Parathyroid adenoma (tissue), 2 donors: ENCODE measurements at regions not wholly inside any gene's neighbourhood (a gene's known extent, or its start where the extent isn't known, plus 50 kb on each side); places are given as distances from the start of the nearest gene placed in this dataset.

Experiments used
- H2AFZ ChIP-seq: fragments of 300-600 bp; sonication (generic); one replicate; pipeline ENCODE4 v1.7.0; 2017; ENCODE audit warnings: antibody characterized with exemption, mild to moderate bottlenecking
- H3K27ac ChIP-seq: fragments of 300-600 bp; sonication (generic); one replicate; pipeline ENCODE4 v1.7.0; 2017
- H3K27me3 ChIP-seq: fragments of 300-600 bp; sonication (generic); one replicate; pipeline ENCODE4 v1.7.0; 2017; ENCODE audit warnings: low read length; ENCODE audit not compliant: control insufficient read depth, insufficient read depth
- H3K36me3 ChIP-seq: fragments of 300-600 bp; sonication (generic); one replicate; pipeline ENCODE4 v1.7.0; 2017; ENCODE audit warnings: low read length; ENCODE audit not compliant: control insufficient read depth, insufficient read depth
- H3K4me1 ChIP-seq: fragments of 300-600 bp; sonication (generic); one replicate; pipeline ENCODE4 v1.7.0; 2017; ENCODE audit warnings: control low read depth
- H3K4me2 ChIP-seq: fragments of 300-600 bp; sonication (generic); one replicate; pipeline ENCODE4 v1.7.0; 2017; ENCODE audit warnings: low read length
- H3K4me3 ChIP-seq: fragments of 300-600 bp; sonication (generic); one replicate; pipeline ENCODE4 v1.7.0; 2017; ENCODE audit warnings: low read depth, low read length
- H3K79me2 ChIP-seq: fragments of 300-600 bp; sonication (generic); one replicate; pipeline ENCODE4 v1.7.0; 2017; ENCODE audit warnings: control low read depth
- H3K9ac ChIP-seq: fragments of 300-600 bp; sonication (generic); one replicate; pipeline ENCODE4 v1.7.0; 2017; ENCODE audit warnings: mild to moderate bottlenecking
- H3K9me3 ChIP-seq: fragments of 300-600 bp; sonication (generic); one replicate; pipeline ENCODE4 v1.7.0; 2017; ENCODE audit warnings: low read length; ENCODE audit not compliant: control insufficient read depth
- CTCF ChIP-seq: fragments of 300-600 bp; sonication (generic); IDR thresholded peaks from one replicate; pipeline ENCODE4 v1.7.0; 2017; ENCODE audit warnings: antibody characterized with exemption, mild to moderate bottlenecking
- donor health status: primary hyperparathyroidism.

- H3K36me3 ChIP-seq, result no peaks in the 10 kb centered on the region
- no peak overlapping the region for H2AFZ ChIP-seq
- H3K4me2 ChIP-seq, result no peak overlapping the region
- no peak for TF ChIP-seq CTCF
- H3K27me3 ChIP-seq, result no peaks in the 10 kb centered on the region
- no peak overlapping the region for H3K4me3 ChIP-seq
- no peak overlapping the region for H3K9ac ChIP-seq
- no peaks in the 10 kb centered on the region for H3K9me3 ChIP-seq
- H3K4me1 ChIP-seq, result no peaks in the 10 kb centered on the region
- no peaks in the 10 kb centered on the region for H3K79me2 ChIP-seq
- no peak overlapping the region for H3K27ac ChIP-seq
These were observed 175.7 kb upstream of the MDFIC2 start for GRCh38 chr3:70488131-70488530.

- Histone ChIP-seq H3K4me2 (no peak overlapping the region), H3K4me1 (no peaks in the 10 kb centered on the region), H2AFZ (no peak overlapping the region), H3K36me3 (no peaks in the 10 kb centered on the region), H3K4me3 (no peak overlapping the region), H3K79me2 (no peaks in the 10 kb centered on the region), H3K9me3 (no peaks in the 10 kb centered on the region), H3K9ac (no peak overlapping the region), H3K27me3 (no peaks in the 10 kb centered on the region), H3K27ac (no peak overlapping the region)
- TF ChIP-seq CTCF, result no peak
These were observed 174.1 kb upstream of the MDFIC2 start for GRCh38 chr3:70486414-70487017.

- Histone ChIP-seq H3K27ac (no peak overlapping the region), H3K9me3 (no peaks in the 10 kb centered on the region), H2AFZ (no peak overlapping the region), H3K9ac (no peak overlapping the region), H3K36me3 (no peaks in the 10 kb centered on the region), H3K4me3 (no peak overlapping the region), H3K4me1 (no peaks in the 10 kb centered on the region), H3K27me3 (no peaks in the 10 kb centered on the region), H3K4me2 (no peak overlapping the region), H3K79me2 (no peaks in the 10 kb centered on the region)
- no peak for TF ChIP-seq CTCF
These were observed 163.7 kb upstream of the MDFIC2 start for GRCh38 chr3:70476174-70476573.

- no peak overlapping the region for H2AFZ ChIP-seq
- no peak for TF ChIP-seq CTCF
- H3K9me3 ChIP-seq, result no peaks in the 10 kb centered on the region
- H3K4me1 ChIP-seq, result no peaks in the 10 kb centered on the region
- no peak overlapping the region for H3K4me2 ChIP-seq
- H3K27ac ChIP-seq, result no peak overlapping the region
- no peak overlapping the region for H3K9ac ChIP-seq
- no peaks in the 10 kb centered on the region for H3K27me3 ChIP-seq
- H3K79me2 ChIP-seq, result no peaks in the 10 kb centered on the region
- no peaks in the 10 kb centered on the region for H3K36me3 ChIP-seq
- H3K4me3 ChIP-seq, result no peak overlapping the region
These were observed 159.3 kb upstream of the MDFIC2 start for GRCh38 chr3:70471464-70472342.
